HS-5 (cell line): ENCODE measurements at regions not wholly inside any gene's neighbourhood (a gene's known extent, or its start where the extent isn't known, plus 50 kb on each side); places are given as distances from the start of the nearest gene placed in this dataset.

Experiments
- DNase-seq: peaks from one replicate; pipeline ENCODE4 v3.0.0-alpha.2; 2012; ENCODE audit warnings: low read depth

- DNase-seq = no peak
These were observed 274.7 kb downstream of the NEDD1 start for GRCh38 chr12:97181571-97182265.

GRCh38 chr12:97182769-97183168 lies 275.7 kb downstream of the NEDD1 start:
- DNase-seq = no peak

- no peak for DNase-seq
These were observed 277.2 kb downstream of the NEDD1 start for GRCh38 chr12:97184127-97184773.

- no peak for DNase-seq
These were observed 277.0 kb upstream of the RMST start for GRCh38 chr12:97185567-97185966.

- DNase-seq = no peak
These were observed 268.1 kb upstream of the RMST start for GRCh38 chr12:97194546-97194945.

GRCh38 chr12:97200181-97200580 lies 262.4 kb upstream of the RMST start:
- DNase-seq = no peak

GRCh38 chr12:97203408-97203807 lies 259.2 kb upstream of the RMST start:
- DNase-seq = no peak

GRCh38 chr12:97209997-97210396 lies 252.6 kb upstream of the RMST start:
- no peak for DNase-seq

GRCh38 chr12:97211416-97211930 lies 251.1 kb upstream of the RMST start:
- no peak for DNase-seq

GRCh38 chr12:97216848-97217247 lies 245.8 kb upstream of the RMST start:
- no peak for DNase-seq

- DNase-seq = no peak
These were observed 240.2 kb upstream of the RMST start for GRCh38 chr12:97222391-97222790.

- no peak for DNase-seq
These were observed 239.2 kb upstream of the RMST start for GRCh38 chr12:97223419-97223818.

- no peak for DNase-seq
These were observed 233.6 kb upstream of the RMST start for GRCh38 chr12:97229004-97229403.

- no peak for DNase-seq
These were observed 227.5 kb upstream of the RMST start for GRCh38 chr12:97235102-97235501.

GRCh38 chr12:97246368-97246767 lies 216.2 kb upstream of the RMST start:
- no peak for DNase-seq

GRCh38 chr12:97250483-97250882 lies 212.1 kb upstream of the RMST start:
- no peak for DNase-seq

GRCh38 chr12:97257726-97258125 lies 204.9 kb upstream of the RMST start:
- DNase-seq = no peak

GRCh38 chr12:97259098-97259497 lies 203.5 kb upstream of the RMST start:
- no peak for DNase-seq

- DNase-seq = no peak
These were observed 201.8 kb upstream of the RMST start for GRCh38 chr12:97260786-97261185.

GRCh38 chr12:97267166-97267565 lies 195.4 kb upstream of the RMST start:
- DNase-seq = no peak

GRCh38 chr12:97267594-97268202 lies 194.9 kb upstream of the RMST start:
- no peak for DNase-seq

- DNase-seq = no peak
These were observed 190.1 kb upstream of the RMST start for GRCh38 chr12:97272471-97272870.

- no peak for DNase-seq
These were observed 188.2 kb upstream of the RMST start for GRCh38 chr12:97274386-97274785.
